DND-41 (cell line): ENCODE measurements at regions not wholly inside any gene's neighbourhood (a gene's known extent, or its start where the extent isn't known, plus 50 kb on each side); places are given as distances from the start of the nearest gene placed in this dataset.

Source experiments
- ATAC-seq: fragments of 200-7000 bp; cut with Tn5 transposase; 3 replicates; pipeline ENCODE4 v1.9.1; 2021; ENCODE audit warnings: low read depth; ENCODE audit not compliant: insufficient read depth
- DNase-seq: peaks from one replicate; pipeline ENCODE4 v3.0.0-alpha.2; 2020
- H2AFZ ChIP-seq: 2 replicates; pipeline ENCODE4 v1.6.0; 2012; ENCODE audit warnings: low read depth, low read length
- H3K27ac ChIP-seq: 2 replicates; pipeline ENCODE4 v1.5.1; 2012; ENCODE audit warnings: low read length, inconsistent platforms
- H3K27me3 ChIP-seq: fragments of 200-600 bp; sonication (generic); 2 replicates; pipeline ENCODE4 v1.6.0; 2012; ENCODE audit warnings: low read length, mild to moderate bottlenecking, inconsistent platforms; ENCODE audit not compliant: insufficient read depth, poor library complexity
- H3K36me3 ChIP-seq: 2 replicates; pipeline ENCODE4 v1.5.1; 2012; ENCODE audit warnings: low read length, inconsistent platforms; ENCODE audit not compliant: insufficient read depth
- H3K4me1 ChIP-seq: 2 replicates; pipeline ENCODE4 v1.5.1; 2012; ENCODE audit warnings: mild to moderate bottlenecking, low read length; ENCODE audit not compliant: insufficient read depth
- H3K4me2 ChIP-seq: 2 replicates; pipeline ENCODE4 v1.6.0; 2012; ENCODE audit warnings: mild to moderate bottlenecking, moderate library complexity, low read length, inconsistent platforms; ENCODE audit not compliant: insufficient read depth
- H3K4me3 ChIP-seq, 2 experiments: fragments of 200-600 bp in 1 of 2; shearing (Covaris generic) in 1 of 2; 2 replicates each; pipeline ENCODE4 v1.5.1; 2012 to 2016; ENCODE audit warnings: inconsistent platforms in 2 of 2, low read length in 2 of 2, mild to moderate bottlenecking in 2 of 2, low read depth in 1 of 2, moderate library complexity in 1 of 2
- H3K79me2 ChIP-seq: 2 replicates; pipeline ENCODE4 v1.6.0; 2012; ENCODE audit warnings: low read length, inconsistent platforms; ENCODE audit not compliant: insufficient read depth
- H3K9ac ChIP-seq: 2 replicates; pipeline ENCODE4 v1.6.0; 2012; ENCODE audit warnings: low read depth, mild to moderate bottlenecking, inconsistent platforms, low read length, moderate library complexity
- H3K9me3 ChIP-seq: 2 replicates; pipeline ENCODE4 v1.5.1; 2012; ENCODE audit warnings: low read length, moderate library complexity, mild to moderate bottlenecking, inconsistent platforms; ENCODE audit not compliant: insufficient read depth, severe bottlenecking
- H4K20me1 ChIP-seq: 2 replicates; pipeline ENCODE4 v1.6.0; 2012; ENCODE audit warnings: low read length; ENCODE audit not compliant: insufficient read depth
- EZH2 ChIP-seq: IDR thresholded peaks from 3 replicates; pipeline ENCODE4 v1.6.1; 2012; ENCODE audit warnings: borderline replicate concordance, low read depth, mild to moderate bottlenecking, moderate library complexity, low read length, inconsistent platforms; ENCODE audit not compliant: severe bottlenecking
- TF ChIP-seq, protein P1 (sequence below): IDR thresholded peaks from 2 replicates; pipeline ENCODE4 v1.5.1; 2012; ENCODE audit warnings: borderline replicate concordance, low read length, moderate library complexity, mild to moderate bottlenecking; ENCODE audit not compliant: poor library complexity, severe bottlenecking; ENCODE audit errors: extremely low read depth

DNA sequence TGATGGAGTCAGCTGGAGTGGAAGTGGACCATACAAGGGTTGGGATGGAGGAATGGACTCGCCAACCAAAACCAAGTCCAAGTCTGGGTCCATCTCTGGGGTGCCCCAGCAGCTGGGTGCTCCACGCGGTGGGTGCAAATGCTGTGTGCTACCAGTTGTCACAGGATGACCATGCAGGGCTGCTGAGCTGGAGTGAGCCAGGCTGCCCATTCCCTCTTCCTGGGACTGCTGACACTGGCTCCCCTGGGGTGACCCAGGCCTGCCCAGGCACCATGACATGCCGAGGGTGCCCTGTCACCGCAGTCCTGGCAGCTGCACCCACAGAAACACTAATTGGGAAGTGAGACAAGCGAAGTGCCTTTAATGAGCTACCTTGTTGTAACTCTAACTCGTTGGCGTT is 140.2 kb downstream of the TPRA1 start:
- Histone ChIP-seq H3K4me3 (no peak overlapping the region), H3K9me3 (no peaks in the 10 kb centered on the region), H3K36me3 (no peaks in the 10 kb centered on the region), H4K20me1 (peaks cover 4% of the 10 kb centered on the region), H3K27me3 (peaks cover 7% of the 10 kb centered on the region), H3K79me2 (no peaks in the 10 kb centered on the region), H3K9ac (no peak overlapping the region), H3K27ac (no peak overlapping the region), H3K4me1 (no peaks in the 10 kb centered on the region), H3K4me2 (no peak overlapping the region), H2AFZ (no peak overlapping the region)
- DNase-seq (no peak), ATAC-seq (no peak)
- no peak for TF ChIP-seq EZH2
- TF ChIP-seq, protein P1, sequence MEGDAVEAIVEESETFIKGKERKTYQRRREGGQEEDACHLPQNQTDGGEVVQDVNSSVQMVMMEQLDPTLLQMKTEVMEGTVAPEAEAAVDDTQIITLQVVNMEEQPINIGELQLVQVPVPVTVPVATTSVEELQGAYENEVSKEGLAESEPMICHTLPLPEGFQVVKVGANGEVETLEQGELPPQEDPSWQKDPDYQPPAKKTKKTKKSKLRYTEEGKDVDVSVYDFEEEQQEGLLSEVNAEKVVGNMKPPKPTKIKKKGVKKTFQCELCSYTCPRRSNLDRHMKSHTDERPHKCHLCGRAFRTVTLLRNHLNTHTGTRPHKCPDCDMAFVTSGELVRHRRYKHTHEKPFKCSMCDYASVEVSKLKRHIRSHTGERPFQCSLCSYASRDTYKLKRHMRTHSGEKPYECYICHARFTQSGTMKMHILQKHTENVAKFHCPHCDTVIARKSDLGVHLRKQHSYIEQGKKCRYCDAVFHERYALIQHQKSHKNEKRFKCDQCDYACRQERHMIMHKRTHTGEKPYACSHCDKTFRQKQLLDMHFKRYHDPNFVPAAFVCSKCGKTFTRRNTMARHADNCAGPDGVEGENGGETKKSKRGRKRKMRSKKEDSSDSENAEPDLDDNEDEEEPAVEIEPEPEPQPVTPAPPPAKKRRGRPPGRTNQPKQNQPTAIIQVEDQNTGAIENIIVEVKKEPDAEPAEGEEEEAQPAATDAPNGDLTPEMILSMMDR: no peak

DNA sequence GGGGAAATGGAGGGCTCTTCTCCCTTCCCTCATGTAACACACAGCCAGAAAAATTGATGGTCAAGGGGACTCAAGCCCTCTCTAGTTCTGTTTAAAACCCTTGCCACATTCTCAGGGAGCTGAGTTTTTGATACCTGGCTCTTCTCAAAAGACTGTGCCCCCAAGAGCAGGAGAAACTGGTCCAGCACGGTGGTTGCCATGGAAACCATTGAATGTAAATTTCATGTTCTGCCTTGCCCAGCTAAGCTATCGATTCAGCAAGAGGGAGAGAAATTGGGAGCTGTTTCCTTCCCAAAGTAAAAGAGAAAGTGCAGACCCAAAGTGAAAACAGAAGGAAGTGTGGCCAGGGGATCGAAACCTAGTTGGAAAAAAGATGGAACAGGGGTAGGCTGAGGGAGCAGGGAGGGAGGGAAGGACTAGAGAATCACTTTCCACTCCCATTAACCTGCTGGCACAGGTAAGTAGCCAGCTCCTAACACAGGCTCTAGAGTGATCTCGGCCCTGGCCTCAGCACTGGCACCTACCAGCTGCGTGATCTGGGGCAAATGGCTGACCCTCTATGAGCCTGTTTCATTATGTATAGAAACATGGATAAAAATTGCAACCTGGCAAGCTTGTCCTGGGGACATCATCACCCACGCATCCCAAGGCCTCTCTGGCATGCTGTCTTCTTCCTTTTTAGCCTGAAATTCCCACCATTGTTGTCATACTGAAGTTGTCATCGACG is 140.9 kb downstream of the TPRA1 start:
- Histone ChIP-seq H3K27me3 (no peaks in the 10 kb centered on the region), H3K4me1 (no peaks in the 10 kb centered on the region), H3K79me2 (no peaks in the 10 kb centered on the region), H2AFZ (no peak overlapping the region), H3K36me3 (no peaks in the 10 kb centered on the region), H3K4me3 (no peak overlapping the region), H3K9me3 (no peaks in the 10 kb centered on the region), H3K9ac (no peak overlapping the region), H3K4me2 (no peak overlapping the region), H3K27ac (no peak overlapping the region), H4K20me1 (no peaks in the 10 kb centered on the region; the same call in 1 of the 2 replicates)
- DNase-seq (no peak), ATAC-seq (no peak)
- TF ChIP-seq, protein P1: no peak
- TF ChIP-seq EZH2: no peak

DNA sequence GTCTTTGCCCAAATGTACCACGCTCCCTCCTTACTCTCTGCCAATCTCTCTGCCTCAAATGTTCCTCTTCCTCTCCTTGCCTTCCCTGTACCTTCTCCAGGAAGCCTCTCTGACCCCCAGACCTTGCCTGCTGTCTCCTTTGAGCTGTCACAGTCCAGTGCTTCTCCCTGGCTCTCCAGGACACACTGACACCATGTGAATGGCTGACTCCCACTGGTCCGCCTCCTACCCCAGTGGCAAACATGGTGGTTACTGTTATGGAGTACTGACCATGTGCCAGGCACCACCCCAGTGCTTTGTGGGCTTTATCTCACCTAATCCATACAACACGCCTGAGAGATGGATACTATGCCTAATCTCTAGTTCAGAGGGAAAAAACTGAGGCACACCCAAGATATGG is 141.9 kb downstream of the TPRA1 start:
- H3K79me2 ChIP-seq: no peaks in the 10 kb centered on the region
- H4K20me1 ChIP-seq: no peaks in the 10 kb centered on the region; the same call in 1 of the 2 replicates
- no peaks in the 10 kb centered on the region for H3K36me3 ChIP-seq
- no peaks in the 10 kb centered on the region for H3K4me1 ChIP-seq
- TF ChIP-seq EZH2: no peak
- TF ChIP-seq, protein P1: no peak
- H3K9me3 ChIP-seq: no peaks in the 10 kb centered on the region
- no peaks in the 10 kb centered on the region for H3K27me3 ChIP-seq
- no peak overlapping the region for H3K27ac ChIP-seq
- ATAC-seq (no peak), DNase-seq (no peak)
- H3K4me3 ChIP-seq: no peak overlapping the region
- H3K4me2 ChIP-seq: no peak overlapping the region
- H2AFZ ChIP-seq: no peak overlapping the region
- no peak overlapping the region for H3K9ac ChIP-seq
